HFFc6 (cell line): ENCODE measurements at regions not wholly inside any gene's neighbourhood (a gene's known extent, or its start where the extent isn't known, plus 50 kb on each side); places are given as distances from the start of the nearest gene placed in this dataset.

ENCODE experiments used
- DNase-seq: peaks from one replicate; pipeline ENCODE4 v3.0.0-alpha.2; 2018
- H3K27ac Mint-ChIP-seq: 2 replicates; pipeline ENCODE4 v1.8.0; 2020; ENCODE audit warnings: mild to moderate bottlenecking, mixed read lengths
- H3K27me3 Mint-ChIP-seq: 2 replicates; pipeline ENCODE4 v1.8.0; 2021; ENCODE audit warnings: mild to moderate bottlenecking, moderate library complexity, mixed read lengths; ENCODE audit not compliant: insufficient read depth
- H3K36me3 Mint-ChIP-seq: 2 replicates; pipeline ENCODE4 v1.8.0; 2021; ENCODE audit warnings: low read depth, mixed read lengths
- H3K4me1 Mint-ChIP-seq: 2 replicates; pipeline ENCODE4 v1.8.0; 2020; ENCODE audit warnings: low read depth, mixed read lengths
- H3K4me3 Mint-ChIP-seq: 2 replicates; pipeline ENCODE4 v1.8.0; 2020; ENCODE audit warnings: mild to moderate bottlenecking, moderate library complexity, mixed read lengths
- H3K9me3 Mint-ChIP-seq: 2 replicates; pipeline ENCODE4 v1.8.0; 2020; ENCODE audit warnings: mild to moderate bottlenecking, mixed read lengths
- CTCF ChIP-seq: fragments of 200-600 bp; sonication (generic); IDR thresholded peaks from 2 replicates; pipeline ENCODE4 v1.5.0; 2021; ENCODE audit warnings: antibody characterized with exemption, mild to moderate bottlenecking

DNA sequence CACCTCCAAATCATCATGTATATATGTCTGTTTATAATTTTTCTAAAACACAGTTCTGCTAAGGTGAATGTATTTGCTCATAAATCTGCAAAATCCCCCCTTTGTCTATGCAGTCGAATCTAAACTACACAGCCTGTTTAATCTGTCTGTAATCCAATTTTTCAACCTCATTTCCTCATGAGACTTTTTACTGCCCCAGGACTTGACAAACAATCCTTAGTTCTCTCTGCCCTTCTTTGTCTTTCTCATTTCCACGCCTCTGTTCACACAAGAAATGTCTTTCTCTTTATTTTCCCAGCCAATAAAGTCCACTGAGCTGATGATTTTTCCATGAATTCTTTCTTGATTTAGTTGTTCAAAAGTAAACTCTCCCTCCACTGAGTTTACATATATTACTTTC is 1154.3 kb downstream of the FAM181B start:
- peaks cover 2% of the 10 kb centered on the region for H3K9me3 Mint-ChIP-seq
- H3K27me3 Mint-ChIP-seq: no peaks in the 10 kb centered on the region
- H3K36me3 Mint-ChIP-seq: no peaks in the 10 kb centered on the region
- no peak for DNase-seq
- TF ChIP-seq CTCF: no peak
- H3K4me3 Mint-ChIP-seq: no peak overlapping the region
- H3K27ac Mint-ChIP-seq: no peak overlapping the region
- H3K4me1 Mint-ChIP-seq: no peaks in the 10 kb centered on the region

DNA sequence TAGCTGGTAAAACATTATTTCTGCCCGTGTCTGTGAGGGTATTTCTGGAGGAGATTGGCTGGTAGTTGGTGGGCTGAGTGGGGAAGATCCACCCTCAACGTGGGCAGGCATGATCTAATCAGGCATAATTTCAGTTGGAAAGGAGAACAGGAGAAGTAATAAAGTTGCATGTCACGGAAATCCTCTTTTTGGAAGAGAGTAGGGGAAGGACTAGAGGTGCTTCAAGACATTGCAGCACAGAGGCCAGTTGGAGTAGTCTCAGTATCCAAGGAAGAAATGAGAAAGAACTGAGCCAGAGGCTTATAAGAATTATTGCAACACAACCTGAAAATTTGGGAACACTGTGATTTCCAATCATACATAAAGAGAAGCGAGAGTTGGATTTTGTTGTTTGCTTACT is 1155.1 kb downstream of the FAM181B start:
- Mint-ChIP-seq H3K4me1 (no peaks in the 10 kb centered on the region), H3K27me3 (no peaks in the 10 kb centered on the region), H3K36me3 (no peaks in the 10 kb centered on the region), H3K27ac (no peak overlapping the region), H3K9me3 (peaks cover 6% of the 10 kb centered on the region), H3K4me3 (no peak overlapping the region)
- TF ChIP-seq CTCF: no peak
- DNase-seq: no peak

GRCh38 chr11:81574301-81574700 is 1159.4 kb downstream of the FAM181B start:
- peaks cover 17% of the 10 kb centered on the region for H3K9me3 Mint-ChIP-seq
- no peak overlapping the region for H3K27ac Mint-ChIP-seq
- no peaks in the 10 kb centered on the region for H3K27me3 Mint-ChIP-seq
- no peak overlapping the region for H3K4me3 Mint-ChIP-seq
- no peak for DNase-seq
- TF ChIP-seq CTCF: no peak
- no peaks in the 10 kb centered on the region for H3K36me3 Mint-ChIP-seq
- H3K4me1 Mint-ChIP-seq: no peaks in the 10 kb centered on the region

DNA sequence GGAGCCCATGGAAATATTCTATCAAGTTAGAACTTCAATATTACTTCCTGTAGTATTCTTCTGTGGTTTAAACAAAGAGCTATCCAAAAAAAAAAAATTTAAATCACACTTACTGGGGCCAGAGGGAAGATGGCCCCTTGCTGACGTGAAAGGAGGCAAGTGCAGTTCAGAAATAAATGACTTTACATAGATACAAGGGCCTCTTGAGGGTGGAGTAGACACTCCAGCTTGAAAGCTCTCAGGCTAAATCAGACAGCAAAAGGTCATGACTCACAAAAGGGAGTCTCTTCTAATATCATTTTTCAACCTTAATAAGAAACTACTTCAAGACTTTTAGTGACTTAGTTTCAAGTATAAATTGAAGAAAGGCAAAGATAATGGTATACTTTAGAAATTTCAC is 1160.3 kb downstream of the FAM181B start:
- H3K9me3 Mint-ChIP-seq: peaks cover 21% of the 10 kb centered on the region
- H3K4me3 Mint-ChIP-seq: no peak overlapping the region
- no peaks in the 10 kb centered on the region for H3K4me1 Mint-ChIP-seq
- H3K36me3 Mint-ChIP-seq: no peaks in the 10 kb centered on the region
- H3K27me3 Mint-ChIP-seq: no peaks in the 10 kb centered on the region
- no peak for DNase-seq
- no peak overlapping the region for H3K27ac Mint-ChIP-seq
- TF ChIP-seq CTCF: no peak

DNA sequence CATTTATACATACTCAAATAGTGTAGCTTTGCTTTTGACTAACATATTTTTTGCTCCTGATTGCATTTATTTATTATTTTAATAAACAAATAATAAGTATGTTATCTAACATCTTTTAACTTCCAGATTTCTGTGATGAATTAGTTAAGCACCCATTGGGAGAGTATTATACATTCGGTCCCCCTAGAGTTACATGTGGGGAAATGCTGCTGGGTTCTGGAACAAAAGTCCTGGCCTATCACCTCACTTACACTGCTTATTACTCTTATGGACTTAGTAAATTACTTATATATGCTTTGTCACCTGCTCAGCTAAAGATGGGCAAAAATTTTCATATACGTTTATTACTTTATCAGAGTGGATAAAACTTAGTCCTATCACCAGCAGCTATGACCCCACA is 1163.0 kb downstream of the FAM181B start:
- Mint-ChIP-seq H3K4me3 (no peak overlapping the region), H3K4me1 (no peaks in the 10 kb centered on the region), H3K9me3 (peaks cover 32% of the 10 kb centered on the region), H3K36me3 (no peaks in the 10 kb centered on the region), H3K27me3 (no peaks in the 10 kb centered on the region), H3K27ac (no peak overlapping the region)
- no peak for DNase-seq
- TF ChIP-seq CTCF: no peak

DNA sequence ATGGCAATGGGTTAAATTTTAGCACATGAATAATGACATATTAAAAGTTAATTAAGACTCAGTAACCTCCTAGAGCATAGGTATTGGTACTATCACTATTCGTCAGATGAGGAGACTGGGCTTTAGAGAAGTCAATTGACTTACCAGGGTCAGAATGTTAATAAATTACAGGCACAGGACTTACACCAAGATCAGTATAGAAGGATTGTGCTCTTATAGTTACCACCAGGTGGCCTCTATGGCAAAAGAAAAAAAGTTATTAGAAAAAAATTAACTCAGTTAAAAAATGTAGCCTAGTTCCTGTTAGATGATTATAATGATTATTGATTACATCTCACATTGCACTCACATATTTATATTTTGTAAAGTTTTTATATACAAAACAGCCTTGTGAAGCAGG is 1163.7 kb downstream of the FAM181B start:
- no peak overlapping the region for H3K27ac Mint-ChIP-seq
- no peaks in the 10 kb centered on the region for H3K36me3 Mint-ChIP-seq
- no peak overlapping the region for H3K4me3 Mint-ChIP-seq
- peaks cover 38% of the 10 kb centered on the region for H3K9me3 Mint-ChIP-seq
- no peak for DNase-seq
- no peak for TF ChIP-seq CTCF
- no peaks in the 10 kb centered on the region for H3K4me1 Mint-ChIP-seq
- no peaks in the 10 kb centered on the region; the same call in 1 of the 2 replicates for H3K27me3 Mint-ChIP-seq
